GM19324 (cell line): ENCODE measurements at regions not wholly inside any gene's neighbourhood (a gene's known extent, or its start where the extent isn't known, plus 50 kb on each side); places are given as distances from the start of the nearest gene placed in this dataset.
"Not testable (repeated sequence)": the region's sequence is repeated elsewhere in the genome, so short reads cannot be mapped to it uniquely, and the experiment has no call there.

Experiments
- ATAC-seq: cut with Tn5 transposase; IDR thresholded peaks from one replicate; pipeline ENCODE4 v1.9.1; 2021; ENCODE audit warnings: mild to moderate bottlenecking, moderate library complexity; ENCODE audit not compliant: unreplicated experiment, low FRiP score

DNA sequence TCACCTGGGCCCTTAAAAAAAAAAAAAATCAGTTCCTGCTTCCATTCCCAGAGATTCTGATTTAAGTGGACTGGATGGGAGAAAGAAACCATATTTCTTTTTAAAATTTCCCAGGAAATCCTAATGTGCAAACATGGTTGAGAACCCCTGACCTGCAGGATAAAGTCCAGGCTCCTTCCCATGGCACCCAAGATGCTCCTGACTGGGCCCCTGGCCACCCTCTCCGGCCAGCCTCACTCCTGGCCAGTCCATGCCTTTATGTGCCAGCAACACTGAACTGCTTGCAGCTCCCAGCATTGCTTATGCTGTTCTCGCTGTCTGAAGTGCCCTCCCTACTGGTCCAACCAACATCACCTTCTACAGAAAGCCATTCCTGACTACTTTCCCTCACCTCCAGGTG is 93.9 kb downstream of the TEX35 start:
- ATAC-seq = no peak

DNA sequence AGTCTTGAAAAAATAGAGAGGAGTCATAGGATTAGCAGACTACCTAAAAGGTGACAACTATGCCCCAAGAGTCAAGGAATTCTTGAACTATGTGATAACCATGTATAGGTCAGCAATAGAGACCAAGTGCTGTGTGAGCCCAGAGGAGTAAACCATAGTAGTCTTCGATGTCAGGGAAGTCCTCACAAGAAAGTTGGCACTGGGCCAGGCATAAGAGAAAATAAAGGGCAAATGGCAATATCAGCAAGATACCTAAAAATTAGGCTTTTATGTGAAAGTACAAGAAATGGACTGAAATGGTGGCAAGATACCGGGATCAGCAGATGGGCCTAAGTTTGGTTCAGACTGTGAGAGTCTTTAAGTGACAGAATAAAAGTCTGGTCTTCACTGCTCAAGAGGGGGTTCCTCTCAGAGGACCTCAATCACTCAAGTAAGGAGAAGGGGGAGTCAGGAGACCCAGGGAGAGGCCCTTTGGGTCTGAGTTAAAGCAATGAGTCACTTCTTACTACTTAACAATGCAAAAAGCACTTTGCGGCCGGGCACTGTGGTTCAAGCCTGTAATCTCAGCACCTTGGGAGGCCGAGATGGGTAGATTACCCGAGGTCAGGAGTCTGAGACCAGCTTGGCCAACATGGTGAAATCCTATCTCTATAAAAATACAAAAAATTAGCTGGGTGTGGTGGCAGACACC is 95.0 kb downstream of the TEX35 start:
- peak; percentile 31 for ATAC-seq

DNA sequence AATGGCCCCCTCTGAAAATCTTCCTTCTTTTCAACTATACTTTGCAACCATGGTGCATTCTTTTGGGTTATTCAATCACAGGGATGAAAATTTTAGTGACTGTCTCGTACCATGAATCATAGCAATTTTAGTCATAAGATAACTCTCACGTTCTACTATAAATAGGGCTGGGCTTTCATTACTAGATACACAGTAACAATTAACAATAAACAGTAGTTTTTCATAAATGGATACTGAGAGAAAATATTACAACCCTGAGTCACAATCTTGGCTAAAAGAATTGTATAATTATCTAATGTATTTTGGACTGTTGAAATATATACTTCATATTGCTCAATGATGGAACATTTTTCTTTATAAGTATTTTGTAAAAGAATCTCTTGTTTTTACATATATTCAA is 96.1 kb downstream of the TEX35 start:
- ATAC-seq = no peak

DNA sequence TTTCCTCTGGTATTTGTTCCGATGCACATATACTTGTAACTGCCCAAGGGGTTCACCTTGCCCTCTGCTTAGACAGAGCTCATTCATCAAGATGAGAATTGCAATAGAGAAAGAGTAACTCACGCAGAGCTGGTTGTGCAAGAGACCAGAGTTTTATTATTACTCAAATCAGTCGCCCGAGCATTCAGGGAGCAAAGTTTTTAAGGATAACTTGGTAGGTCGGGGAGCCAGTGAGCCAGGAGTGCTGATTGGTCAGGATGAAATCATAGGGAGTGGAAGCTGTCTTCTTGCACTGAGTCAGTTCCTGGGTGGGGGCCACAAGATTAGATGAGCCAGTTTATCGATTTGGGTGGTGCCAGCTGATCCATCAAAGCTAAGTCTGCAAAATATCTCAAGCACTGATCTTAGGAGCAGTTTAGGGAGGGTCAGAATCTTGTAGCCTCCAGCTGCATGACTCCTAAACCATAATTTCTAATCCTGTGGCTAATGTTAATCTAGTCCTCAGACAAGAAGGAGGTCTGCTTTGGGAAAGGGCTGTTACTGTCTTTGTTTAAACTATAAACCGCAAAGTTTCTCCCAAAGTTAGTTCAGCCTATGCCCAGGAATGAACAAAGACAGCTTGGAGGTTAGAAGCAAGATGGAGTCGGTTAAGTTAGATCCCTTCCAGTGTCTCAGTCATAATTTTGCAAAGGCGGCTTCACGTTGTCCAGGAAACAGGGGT is 97.9 kb downstream of the TEX35 start:
- not testable (repeated sequence) for ATAC-seq

DNA sequence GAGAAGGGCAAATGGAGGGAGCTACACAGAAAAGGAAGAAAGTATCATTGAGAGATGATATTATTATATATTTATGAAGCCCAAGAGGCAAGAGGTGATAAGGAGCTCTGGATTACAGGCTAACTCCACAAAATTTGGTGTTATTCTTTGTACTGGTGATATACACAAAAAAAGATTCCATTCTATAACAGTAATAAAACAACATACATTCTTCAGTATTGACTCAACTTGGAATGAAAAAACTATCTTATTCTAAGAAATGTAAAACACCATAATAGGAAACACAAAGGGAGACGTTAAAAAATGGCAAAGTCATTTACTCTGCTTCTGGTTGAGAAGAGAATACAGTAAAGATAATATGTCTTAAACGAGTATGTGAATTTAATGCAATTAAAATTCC is 99.4 kb downstream of the TEX35 start:
- no peak for ATAC-seq

DNA sequence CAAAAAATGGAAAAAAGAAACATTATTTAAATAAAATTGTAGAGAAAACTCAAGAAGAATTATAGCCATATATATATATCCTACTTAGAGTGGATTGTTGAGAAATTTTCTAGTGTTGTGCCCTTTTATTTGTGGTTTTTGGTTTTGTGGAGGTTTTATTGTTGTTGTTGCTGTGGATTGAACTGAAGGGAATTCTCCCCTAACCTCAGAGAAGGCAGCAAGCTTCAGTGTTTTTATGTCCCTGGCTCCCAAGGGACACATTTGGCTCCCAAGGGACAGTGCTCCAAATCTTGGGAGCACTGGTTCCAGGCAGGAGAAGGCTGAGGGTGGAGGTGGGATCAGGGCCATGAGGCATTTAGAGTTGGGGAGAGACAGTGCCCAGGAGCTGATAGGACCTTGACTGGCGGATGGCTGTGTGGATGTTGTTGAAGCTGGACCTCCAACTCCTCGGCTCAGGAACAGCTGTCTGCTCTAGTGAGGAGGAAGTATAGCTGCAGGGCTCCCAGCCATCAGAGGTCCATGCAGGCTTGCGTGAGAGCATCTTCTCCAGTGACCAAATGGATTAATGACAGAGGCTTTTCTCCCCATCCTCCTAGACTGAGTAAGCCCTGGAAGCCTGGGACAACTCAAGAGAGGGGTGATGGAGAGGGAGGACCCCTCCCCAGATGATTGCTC is 100.5 kb downstream of the TEX35 start:
- no peak for ATAC-seq

DNA sequence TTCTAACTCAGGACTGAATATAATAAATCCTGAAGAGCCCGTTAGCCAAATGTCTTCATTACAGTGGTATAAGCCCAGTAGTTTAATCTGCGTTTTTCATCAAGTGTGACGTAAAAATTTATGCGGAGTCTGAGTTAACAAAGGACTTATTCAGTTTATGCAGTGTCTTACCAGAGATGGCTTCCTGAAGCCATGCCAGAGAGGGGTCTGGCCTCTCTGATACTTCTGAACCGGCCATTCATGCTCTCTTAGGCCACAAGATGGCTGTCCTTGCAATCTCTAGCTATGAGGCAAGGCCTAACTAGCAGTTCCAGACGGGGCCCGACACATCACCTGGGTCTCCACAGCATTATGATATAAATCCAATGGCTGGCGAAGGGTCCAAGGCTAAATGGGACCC is 101.4 kb downstream of the TEX35 start:
- no peak for ATAC-seq

DNA sequence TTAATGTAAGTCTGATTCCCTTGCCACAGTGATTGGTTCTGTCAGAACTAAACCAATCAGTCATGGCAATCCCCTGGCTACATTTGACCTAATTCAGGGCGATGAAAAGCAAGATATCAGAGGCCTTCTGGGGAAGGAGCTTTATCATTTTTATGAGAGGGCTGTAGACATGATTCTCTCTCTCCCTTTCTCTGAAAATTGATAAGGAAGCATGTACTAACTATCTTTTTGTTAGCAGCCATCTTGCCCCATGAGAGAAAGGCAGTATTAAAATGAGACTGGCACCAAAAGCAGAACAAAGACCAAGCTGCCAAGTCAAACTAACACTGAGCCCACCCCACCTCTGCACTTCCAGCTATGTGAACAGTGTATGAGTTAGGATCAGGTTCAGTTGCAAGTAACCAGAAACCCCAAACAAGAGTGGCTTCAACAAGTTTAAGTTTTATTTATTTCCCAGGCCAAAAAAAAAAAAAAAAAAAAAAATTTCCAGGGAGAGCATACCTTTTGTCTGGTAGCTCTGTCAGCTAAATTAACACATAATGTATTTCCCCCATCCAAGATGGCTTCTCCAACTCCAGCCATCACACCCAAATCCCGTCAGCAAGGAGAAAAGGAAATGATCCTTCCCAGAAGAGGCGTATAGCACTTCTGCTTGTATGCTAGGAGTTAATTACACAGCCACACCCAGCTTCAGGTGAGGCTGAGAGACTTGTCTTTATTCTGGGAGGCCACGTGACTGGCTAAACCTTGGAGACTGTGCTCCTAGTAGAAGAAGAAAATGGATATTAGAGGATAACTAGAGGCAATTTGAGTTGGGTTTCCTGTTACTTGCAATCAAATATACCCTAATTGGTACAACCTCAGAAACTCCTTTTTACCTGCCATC is 105.8 kb upstream of the RALGPS2 start:
- no peak for ATAC-seq

DNA sequence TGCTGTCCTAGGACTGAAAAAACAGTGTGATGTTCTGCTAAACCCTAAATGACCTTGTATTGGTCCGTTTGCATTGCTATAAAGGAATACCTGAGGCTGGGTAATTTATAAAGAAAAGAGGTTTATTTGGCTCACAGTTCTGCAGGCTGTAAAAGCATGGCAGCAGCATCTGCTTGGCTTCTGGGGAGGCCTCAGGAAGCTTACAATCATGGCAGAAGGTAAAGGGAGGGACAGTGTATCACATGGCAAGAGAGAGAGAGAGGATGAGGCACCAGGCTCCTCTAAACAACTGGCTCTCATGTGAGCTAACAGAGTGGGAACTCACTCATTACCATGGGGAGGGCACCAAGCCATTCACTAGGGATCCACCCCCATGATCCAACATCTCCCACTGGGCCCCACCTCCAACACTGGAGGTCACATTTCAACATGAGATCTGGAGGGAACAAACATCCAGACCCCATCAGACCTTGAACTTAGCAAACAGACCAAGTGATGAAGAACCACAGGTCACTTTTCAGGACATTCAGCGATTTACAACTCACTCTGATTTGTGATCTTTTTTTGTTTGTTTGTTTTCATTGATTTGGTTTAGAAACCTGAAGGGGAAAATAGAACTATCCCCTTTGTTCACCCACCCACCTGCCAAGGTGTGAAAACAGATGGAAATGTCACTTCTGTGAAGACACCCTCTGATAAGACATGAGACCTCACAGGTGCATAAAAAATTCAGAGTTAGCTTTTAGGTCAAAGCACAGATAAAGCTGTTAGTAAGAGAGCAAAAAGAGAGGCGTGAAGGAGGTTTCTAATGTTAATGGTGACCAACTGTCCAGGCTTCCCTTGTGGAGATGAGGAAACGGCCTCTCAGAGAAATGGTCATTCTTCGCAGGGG is 104.2 kb upstream of the RALGPS2 start:
- ATAC-seq = no peak

DNA sequence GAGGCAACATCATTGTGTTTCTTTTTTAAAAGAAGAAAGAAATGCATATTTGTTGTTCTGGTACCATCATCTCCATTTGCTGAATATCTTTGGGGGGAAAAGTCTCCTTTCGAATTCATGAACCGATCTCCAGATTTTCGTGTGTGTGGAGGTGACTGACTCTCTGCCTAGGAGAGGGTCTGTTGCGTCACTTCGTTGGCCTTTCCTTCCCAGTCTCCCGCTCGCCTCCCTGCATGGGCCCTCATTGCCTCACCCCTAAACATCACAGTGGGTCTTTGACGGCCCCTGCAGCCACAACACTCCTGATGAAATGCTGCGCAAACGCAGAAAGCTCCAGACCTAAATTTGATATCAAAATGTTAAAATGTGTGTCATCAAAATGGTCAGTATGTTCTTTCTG is 103.2 kb upstream of the RALGPS2 start:
- no peak for ATAC-seq

DNA sequence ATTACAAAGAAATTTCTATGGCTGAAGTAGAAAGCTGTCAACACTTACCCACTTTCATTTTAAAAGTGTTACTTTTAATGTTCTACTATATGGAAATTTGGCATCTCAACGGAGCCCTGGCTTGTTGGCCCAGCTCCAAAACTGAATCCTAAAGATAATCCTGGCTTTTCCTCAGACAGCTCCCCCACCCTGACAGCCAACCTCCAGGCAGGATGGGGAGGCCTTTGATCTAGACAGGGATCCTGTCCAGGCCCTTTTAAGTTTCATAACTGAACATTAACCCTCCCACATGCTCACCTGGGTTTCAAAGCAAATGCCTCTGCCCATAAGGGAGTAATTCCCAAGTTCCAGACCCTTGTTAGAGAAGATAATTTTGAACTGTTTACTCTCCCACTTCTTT is 99.3 kb upstream of the RALGPS2 start:
- ATAC-seq = no peak

DNA sequence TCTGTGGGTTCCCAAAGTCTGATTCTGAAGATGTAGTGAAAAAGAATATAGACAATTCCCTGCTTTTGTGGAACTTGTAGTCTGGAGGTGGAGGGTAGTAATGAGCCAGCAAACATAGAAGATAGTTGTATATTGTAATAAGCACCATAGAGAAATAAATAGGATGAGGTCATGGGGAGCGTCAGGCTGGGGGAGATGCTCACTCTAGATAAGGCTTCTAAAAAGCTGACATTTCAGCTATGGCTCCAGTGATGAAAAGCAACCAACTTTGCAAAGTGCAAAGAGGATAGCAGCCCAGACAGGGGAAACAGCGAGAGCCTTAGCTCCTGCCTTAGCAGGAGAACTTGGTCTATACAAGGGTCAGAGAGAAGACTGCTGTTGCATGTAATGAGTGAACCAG is 98.0 kb upstream of the RALGPS2 start:
- ATAC-seq = no peak

DNA sequence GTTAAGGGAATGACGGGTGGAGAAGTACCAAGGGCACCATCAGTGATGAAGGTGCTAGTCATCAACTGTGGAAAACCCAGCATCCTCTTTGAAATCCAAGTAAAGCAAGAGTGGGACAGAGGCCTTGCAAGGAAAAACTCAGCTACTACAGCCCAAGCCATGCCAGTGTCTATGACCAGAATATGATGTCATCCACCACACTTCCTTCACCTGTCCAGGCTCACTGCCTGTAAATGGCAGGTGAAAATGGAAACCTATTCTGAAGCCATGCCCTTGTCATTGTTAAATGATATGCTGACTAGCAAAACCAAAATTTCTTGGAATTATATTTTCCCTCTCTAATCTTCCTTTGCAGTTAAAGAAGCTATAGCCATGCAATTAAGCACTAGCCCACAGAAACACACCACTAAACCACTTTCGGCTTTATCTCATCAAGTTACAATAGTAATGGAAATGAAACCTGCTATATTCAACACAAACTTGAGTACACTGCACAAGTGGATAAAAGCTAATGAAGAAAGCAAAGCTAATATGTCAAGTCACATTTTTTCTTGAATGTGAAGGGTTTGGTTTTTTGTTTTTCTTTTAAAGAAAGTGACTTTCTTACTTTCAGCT is 96.3 kb upstream of the RALGPS2 start:
- no peak for ATAC-seq

DNA sequence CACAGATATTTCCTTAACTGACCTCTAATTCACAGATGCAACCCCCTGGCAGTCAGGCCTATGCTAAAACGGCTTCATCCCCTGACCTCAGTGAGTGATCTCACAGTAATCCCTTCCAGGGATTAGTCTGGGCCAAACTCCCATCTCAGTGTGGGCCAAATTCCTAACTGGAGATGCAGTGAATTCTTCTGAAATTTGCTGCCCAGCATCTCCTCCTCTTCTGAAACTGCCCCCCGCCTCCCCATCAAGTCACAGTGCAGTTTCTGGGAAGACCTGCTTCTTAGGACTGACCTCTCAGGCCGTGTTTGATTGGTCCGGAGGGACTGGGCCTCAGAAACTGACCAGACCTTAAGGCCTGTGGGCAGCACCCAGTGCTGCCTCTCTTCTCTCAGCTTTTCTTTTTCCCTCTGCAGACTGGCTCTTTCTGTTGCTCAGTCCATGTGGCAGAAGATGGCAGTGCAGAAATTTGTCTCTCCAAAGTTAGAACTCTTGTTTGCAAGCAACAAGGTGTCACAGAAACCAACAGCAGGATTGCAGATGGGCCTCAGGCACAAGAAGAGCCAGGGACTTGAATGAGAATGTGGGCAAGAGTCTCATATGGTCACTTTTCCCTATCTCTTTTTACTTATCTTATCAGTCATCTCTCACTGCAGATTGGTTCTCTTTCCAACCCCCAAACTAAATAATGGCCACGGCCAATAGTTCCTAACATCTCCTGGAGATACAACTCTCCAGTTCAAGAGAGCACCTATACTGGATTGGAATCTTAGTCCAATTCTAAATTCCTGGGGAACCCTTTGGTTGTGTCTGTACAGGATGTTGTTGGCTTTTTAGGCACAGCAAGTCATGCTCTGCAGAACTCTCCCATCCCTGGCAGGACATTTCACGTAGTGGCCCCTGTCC is 95.5 kb upstream of the RALGPS2 start:
- no peak for ATAC-seq

DNA sequence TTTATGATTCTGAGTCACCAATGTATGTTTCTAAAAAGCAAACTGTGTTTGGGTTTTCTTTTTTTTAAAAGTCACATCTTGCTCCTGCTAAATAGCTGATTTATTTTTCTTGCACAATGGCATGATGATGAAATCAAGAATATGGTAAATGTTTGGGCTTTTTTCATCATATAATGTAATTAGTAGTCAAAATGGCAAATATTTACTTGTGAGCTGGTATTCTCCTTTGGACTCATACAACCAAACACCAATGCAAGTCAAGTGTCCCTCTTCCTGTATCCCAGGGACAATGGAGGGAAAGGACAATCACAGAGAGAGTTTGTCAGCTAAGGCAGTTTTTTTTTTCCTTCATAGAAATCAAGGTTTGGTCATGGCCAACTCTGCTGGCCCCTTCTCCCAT is 94.6 kb upstream of the RALGPS2 start:
- no peak for ATAC-seq

DNA sequence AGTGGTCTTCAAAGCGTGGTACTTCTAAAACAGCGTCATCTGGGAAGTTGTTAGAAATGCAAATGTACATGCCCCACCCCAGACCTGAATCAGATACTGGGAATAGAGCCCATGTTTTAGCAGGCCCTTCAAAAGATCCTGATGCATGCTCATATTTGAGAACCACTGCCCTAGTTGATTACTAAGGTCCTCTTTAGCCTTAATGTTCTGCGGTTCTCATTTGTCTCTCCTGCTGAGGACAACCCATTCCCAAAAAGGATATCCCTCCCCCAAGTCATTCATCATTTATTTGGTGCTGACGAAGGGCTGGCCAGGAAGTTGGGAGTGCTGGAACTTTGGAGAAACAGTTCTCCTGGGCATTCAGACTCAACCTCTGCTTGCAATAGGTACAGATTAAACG is 92.4 kb upstream of the RALGPS2 start:
- ATAC-seq = no peak

DNA sequence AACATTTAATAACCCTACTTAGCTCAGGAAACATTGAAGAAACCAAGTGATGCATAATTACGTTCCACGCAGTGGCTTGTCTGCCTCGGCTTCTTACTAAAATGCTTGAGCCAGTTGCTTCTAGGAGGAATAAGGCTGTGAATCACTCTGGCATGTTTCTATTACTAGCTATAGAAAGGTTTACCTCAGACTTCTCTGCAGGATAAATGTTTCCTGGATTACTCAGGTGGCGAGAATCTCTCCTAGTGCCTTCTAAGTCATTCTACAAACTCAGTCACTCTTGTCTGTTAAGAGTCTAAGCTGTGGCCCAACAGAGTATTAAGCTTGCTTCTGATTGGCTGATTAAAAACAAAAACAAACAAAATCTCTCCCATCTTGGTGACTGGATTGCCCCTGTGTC is 92.0 kb upstream of the RALGPS2 start:
- ATAC-seq = no peak

DNA sequence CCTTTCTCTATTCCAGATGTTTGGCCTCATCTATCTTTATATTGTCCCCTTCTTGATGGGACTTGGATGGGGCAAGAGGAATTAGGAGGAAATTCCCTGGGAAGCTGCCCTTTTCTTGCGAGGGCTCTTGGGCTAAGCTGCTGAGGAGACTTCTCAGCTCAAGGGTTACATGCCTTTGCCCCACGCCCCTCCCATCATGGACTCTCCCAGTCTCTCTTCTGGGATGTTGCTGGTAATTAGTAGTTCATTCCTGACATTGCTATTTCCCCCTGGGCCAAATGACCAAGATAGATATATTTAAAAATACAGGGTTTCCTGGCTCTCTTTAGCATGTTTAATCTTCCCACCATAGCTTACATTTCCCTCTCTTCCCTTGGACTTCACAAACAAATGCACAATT is 90.6 kb upstream of the RALGPS2 start:
- no peak for ATAC-seq
